Trophoblast cell (in vitro differentiated cells and primary cell): ENCODE measurements at regions not wholly inside any gene's neighbourhood (a gene's known extent, or its start where the extent isn't known, plus 50 kb on each side); places are given as distances from the start of the nearest gene placed in this dataset.

Source experiments
- DNase-seq, 2 donors: peaks; one replicate each; pipeline ENCODE4 v3.0.0-alpha.2; 2016
- H2AFZ ChIP-seq: 2 replicates; pipeline ENCODE4 v1.6.1; 2013; ENCODE audit warnings: low read length, moderate library complexity, mild to moderate bottlenecking; ENCODE audit not compliant: insufficient read depth, poor library complexity
- H2AK5ac ChIP-seq: 2 replicates; pipeline ENCODE4 v1.6.1; 2013; ENCODE audit warnings: mild to moderate bottlenecking, low read length
- H2BK120ac ChIP-seq: 2 replicates; pipeline ENCODE4 v1.6.1; 2013; ENCODE audit warnings: low read length, mild to moderate bottlenecking, moderate library complexity; ENCODE audit not compliant: insufficient read depth, poor library complexity
- H2BK12ac ChIP-seq: 2 replicates; pipeline ENCODE4 v1.6.1; 2013; ENCODE audit warnings: mild to moderate bottlenecking, low read length, moderate library complexity
- H2BK5ac ChIP-seq: 2 replicates; pipeline ENCODE4 v1.6.1; 2013; ENCODE audit warnings: low read length, low read depth, moderate library complexity, mild to moderate bottlenecking; ENCODE audit not compliant: poor library complexity
- H3K14ac ChIP-seq: 2 replicates; pipeline ENCODE4 v1.6.1; 2013; ENCODE audit warnings: mild to moderate bottlenecking, low read length
- H3K18ac ChIP-seq: 2 replicates; pipeline ENCODE4 v1.6.1; 2013; ENCODE audit warnings: mild to moderate bottlenecking, low read length
- H3K23ac ChIP-seq: 2 replicates; pipeline ENCODE4 v1.6.1; 2013; ENCODE audit warnings: low read length
- H3K27ac ChIP-seq: 2 replicates; pipeline ENCODE4 v1.5.1; 2013; ENCODE audit warnings: low read depth, mild to moderate bottlenecking, inconsistent platforms, low read length, moderate library complexity
- H3K27me3 ChIP-seq: 2 replicates; pipeline ENCODE4 v1.6.1; 2013; ENCODE audit warnings: inconsistent platforms, mild to moderate bottlenecking, low read length, moderate library complexity; ENCODE audit not compliant: insufficient read depth
- H3K36me3 ChIP-seq, 2 experiments: 1 replicate in 1 of 2; 2 replicates in 1 of 2; pipeline ENCODE4 v1.6.1; 2013; ENCODE audit warnings: low read length in 2 of 2, mild to moderate bottlenecking in 2 of 2, moderate library complexity in 1 of 2; ENCODE audit not compliant: insufficient read depth in 2 of 2, control insufficient read depth in 1 of 2
- H3K4ac ChIP-seq: 2 replicates; pipeline ENCODE4 v1.6.1; 2013; ENCODE audit warnings: low read depth, mild to moderate bottlenecking, low read length, moderate library complexity
- H3K4me1 ChIP-seq, 2 experiments: 1 replicate in 1 of 2; 2 replicates in 1 of 2; pipeline ENCODE4 v1.6.1; 2013; ENCODE audit warnings: low read length in 2 of 2, mild to moderate bottlenecking in 2 of 2, moderate library complexity in 1 of 2; ENCODE audit not compliant: insufficient read depth in 2 of 2, control insufficient read depth in 1 of 2
- H3K4me2 ChIP-seq: 2 replicates; pipeline ENCODE4 v1.6.1; 2013; ENCODE audit warnings: inconsistent platforms, mild to moderate bottlenecking, low read length, moderate library complexity
- H3K4me3 ChIP-seq: 2 replicates; pipeline ENCODE4 v1.5.1; 2013; ENCODE audit warnings: mild to moderate bottlenecking, low read depth, low read length, inconsistent platforms
- H3K79me1 ChIP-seq: one replicate; pipeline ENCODE4 v1.6.1; 2013; ENCODE audit warnings: low read length
- H3K79me2 ChIP-seq: 2 replicates; pipeline ENCODE4 v1.6.1; 2013; ENCODE audit warnings: low read length, mild to moderate bottlenecking; ENCODE audit not compliant: control insufficient read depth, insufficient read depth, poor library complexity
- H3K9ac ChIP-seq: 2 replicates; pipeline ENCODE4 v1.6.1; 2013; ENCODE audit warnings: mild to moderate bottlenecking, low read length
- H3K9me3 ChIP-seq: 2 replicates; pipeline ENCODE4 v1.6.1; 2013; ENCODE audit warnings: low read depth, mild to moderate bottlenecking, control low read depth, inconsistent platforms, low read length; ENCODE audit not compliant: insufficient read depth
- H4K12ac ChIP-seq: 2 replicates; pipeline ENCODE4 v1.6.1; 2013; ENCODE audit warnings: low read depth, mild to moderate bottlenecking, low read length, moderate library complexity
- H4K8ac ChIP-seq: 2 replicates; pipeline ENCODE4 v1.6.1; 2013; ENCODE audit warnings: low read depth, mild to moderate bottlenecking, low read length, moderate library complexity
- H4K91ac ChIP-seq: one replicate; pipeline ENCODE4 v1.6.1; 2013; ENCODE audit warnings: low read depth, mild to moderate bottlenecking, low read length, moderate library complexity
- WGBS: extraction: QIAGEN DNeasy Blood & Tissue Kit; methylation state at CpG from one replicate; pipeline ENCODE4 v1.1.7; 2013; ENCODE audit warnings: missing lambda C conversion rate; ENCODE audit not compliant: insufficient read length, insufficient coverage; ENCODE audit errors: extremely low coverage; 5-methylcytosine and 5-hydroxymethylcytosine counted together

DNA sequence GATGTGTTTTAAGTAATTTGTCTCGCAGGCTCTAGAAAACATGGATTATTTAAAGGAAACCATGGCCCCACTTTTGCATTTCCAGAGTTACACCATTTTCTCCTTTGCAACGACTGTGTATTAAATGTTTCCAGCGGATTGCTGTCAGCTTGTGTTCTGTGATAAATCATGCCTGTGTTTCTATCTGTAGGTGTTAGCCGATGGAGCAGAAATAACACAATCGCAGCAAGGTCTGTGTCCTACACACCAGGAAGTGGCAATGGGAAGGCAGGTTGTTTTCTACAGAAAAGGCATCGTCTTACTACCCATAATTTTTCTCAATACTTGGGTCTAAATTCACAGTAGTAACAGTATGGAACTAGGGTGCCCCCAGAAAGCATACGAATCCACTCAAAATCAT is 590.1 kb downstream of the NLGN4X start:
- Histone ChIP-seq H3K79me1 (no peaks in the 10 kb centered on the region), H2AFZ (no peak overlapping the region), H2BK120ac (no peak overlapping the region), H4K91ac (no peak overlapping the region), H3K18ac (no peak overlapping the region), H2BK12ac (no peak overlapping the region), H3K36me3 (no peaks in the 10 kb centered on the region), H3K79me2 (no peaks in the 10 kb centered on the region), H2BK5ac (no peak overlapping the region), H3K4me2 (no peak overlapping the region), H3K9me3 (no peaks in the 10 kb centered on the region), H2AK5ac (no peak overlapping the region), H3K4me3 (no peak overlapping the region), H4K12ac (no peak overlapping the region), H3K14ac (no peak overlapping the region), H3K23ac (no peak overlapping the region), H3K4ac (no peak overlapping the region), H3K27me3 (no peaks in the 10 kb centered on the region), H3K9ac (no peak overlapping the region), H3K27ac (no peak overlapping the region), H4K8ac (no peak overlapping the region), H3K4me1 (no peaks in the 10 kb centered on the region)
- DNase-seq = no peak
- WGBS = no CpG with 5 or more reads among the region's 7 CpGs

DNA sequence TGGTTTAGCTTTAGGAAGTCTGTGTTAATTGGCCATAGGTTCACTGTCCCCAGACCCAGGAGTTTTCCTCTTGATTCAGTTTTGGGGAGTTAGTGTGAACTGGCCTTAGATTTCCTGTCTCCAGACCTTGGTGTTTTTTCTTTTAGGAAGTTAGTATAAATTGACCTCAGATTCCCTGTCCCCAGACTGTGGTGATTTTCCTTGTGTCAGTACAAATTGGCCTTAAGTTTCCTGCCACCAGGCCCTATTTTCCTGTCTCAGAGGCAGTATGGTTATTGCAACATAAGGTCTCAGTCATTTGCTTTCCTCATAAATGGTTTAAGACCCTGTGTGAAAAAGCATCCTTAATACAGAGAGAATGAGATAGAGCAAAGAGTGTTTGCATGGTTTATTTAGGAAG is 595.8 kb downstream of the NLGN4X start:
- Histone ChIP-seq H4K12ac (no peak overlapping the region), H3K9me3 (no peaks in the 10 kb centered on the region), H3K27ac (no peak overlapping the region), H3K9ac (no peak overlapping the region), H3K79me2 (no peaks in the 10 kb centered on the region), H2BK5ac (no peak overlapping the region), H3K23ac (no peak overlapping the region), H3K4ac (no peak overlapping the region), H3K36me3 (no peaks in the 10 kb centered on the region), H2AFZ (no peak overlapping the region), H4K8ac (no peak overlapping the region), H2BK12ac (no peak overlapping the region), H3K4me1 (no peaks in the 10 kb centered on the region), H3K18ac (no peak overlapping the region), H3K79me1 (no peaks in the 10 kb centered on the region), H2BK120ac (no peak overlapping the region), H2AK5ac (no peak overlapping the region), H3K14ac (no peak overlapping the region), H3K4me3 (no peak overlapping the region), H3K27me3 (no peaks in the 10 kb centered on the region), H3K4me2 (no peak overlapping the region), H4K91ac (no peak overlapping the region)
- no peak for DNase-seq

DNA sequence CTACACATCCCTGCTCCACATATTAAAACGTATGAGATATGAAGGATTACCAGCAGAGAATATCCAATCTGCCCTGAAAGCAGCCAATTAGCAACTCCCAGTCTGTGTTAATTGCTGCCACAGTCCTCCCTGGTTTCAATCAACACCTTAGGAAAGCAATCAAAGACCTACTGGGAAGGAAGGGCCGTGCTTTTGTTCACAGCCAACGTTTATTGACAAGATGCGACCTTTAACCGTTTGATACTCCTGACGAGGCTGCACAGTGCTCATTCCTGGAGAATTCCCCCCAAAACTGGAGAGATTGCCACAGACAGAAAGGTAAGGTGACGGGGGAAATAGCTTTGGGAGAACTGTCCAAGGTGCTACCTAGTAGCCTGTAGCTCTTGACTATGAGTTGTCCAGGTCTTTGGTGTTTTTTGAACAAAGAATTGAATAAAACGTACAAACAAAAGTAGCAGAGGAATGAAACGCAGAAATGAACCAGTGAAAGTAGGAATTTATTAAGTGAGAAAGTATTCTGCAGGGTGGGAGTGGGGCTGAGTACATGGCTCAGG is 596.5 kb downstream of the NLGN4X start:
- H4K91ac ChIP-seq = no peak overlapping the region
- no CpG with 5 or more reads among the region's 9 CpGs for WGBS
- H2BK12ac ChIP-seq = no peak overlapping the region

GRCh38 chrX:5617666-5618065 is 611.0 kb downstream of the NLGN4X start:
- H3K79me2 ChIP-seq = no peaks in the 10 kb centered on the region
- H3K18ac ChIP-seq = no peak overlapping the region
- H4K8ac ChIP-seq = no peak overlapping the region
- H3K9ac ChIP-seq = no peak overlapping the region
- H2BK5ac ChIP-seq = no peak overlapping the region
- H2BK12ac ChIP-seq = no peak overlapping the region
- H3K23ac ChIP-seq = no peak overlapping the region
- no peak overlapping the region for H4K91ac ChIP-seq
- no peak overlapping the region for H2AFZ ChIP-seq
- no peak overlapping the region for H4K12ac ChIP-seq
- no peak overlapping the region for H2AK5ac ChIP-seq
- H2BK120ac ChIP-seq = no peak overlapping the region
- H3K27ac ChIP-seq = no peak overlapping the region
- H3K4me1 ChIP-seq = no peaks in the 10 kb centered on the region
- no peaks in the 10 kb centered on the region for H3K79me1 ChIP-seq
- no peak for DNase-seq
- H3K36me3 ChIP-seq = no peaks in the 10 kb centered on the region
- no peak overlapping the region for H3K4me2 ChIP-seq
- H3K9me3 ChIP-seq = no peaks in the 10 kb centered on the region
- no peaks in the 10 kb centered on the region for H3K27me3 ChIP-seq
- H3K14ac ChIP-seq = no peak overlapping the region
- no peak overlapping the region for H3K4ac ChIP-seq
- no peak overlapping the region for H3K4me3 ChIP-seq

More for the DNA sequence above, 596.5 kb downstream of the NLGN4X start:
- Histone ChIP-seq H2AFZ (no peak overlapping the region), H3K23ac (no peak overlapping the region), H3K4me1 (no peaks in the 10 kb centered on the region), H3K18ac (no peak overlapping the region), H2AK5ac (no peak overlapping the region), H2BK5ac (no peak overlapping the region), H3K9ac (no peak overlapping the region), H3K14ac (no peak overlapping the region), H3K9me3 (no peaks in the 10 kb centered on the region), H2BK120ac (no peak overlapping the region), H4K12ac (no peak overlapping the region), H3K27me3 (no peaks in the 10 kb centered on the region), H3K79me2 (no peaks in the 10 kb centered on the region), H3K36me3 (no peaks in the 10 kb centered on the region), H4K8ac (no peak overlapping the region), H3K4me2 (no peak overlapping the region), H3K4ac (no peak overlapping the region), H3K4me3 (no peak overlapping the region), H3K79me1 (no peaks in the 10 kb centered on the region), H3K27ac (no peak overlapping the region)
- no peak for DNase-seq
